ENCODE measurements at regions not wholly inside any gene's neighbourhood (a gene's known extent, or its start where the extent isn't known, plus 50 kb on each side); places are given as distances from the start of the nearest gene placed in this dataset.

GRCh38 chr16:16857012-16857411 lies 478.1 kb downstream of the NPIPA7 start:
- Mint-ChIP-seq H3K4me1 (peaks cover 6% of the 10 kb centered on the region), H3K36me3 (no peaks in the 10 kb centered on the region), H3K27me3 (ENCODE audit: low read depth) (no peaks in the 10 kb centered on the region), H3K4me3 (no peak overlapping the region), H3K9me3 (no peaks in the 10 kb centered on the region), H3K27ac (no peak overlapping the region)
- POLR2A ChIA-PET, result no interaction called here
- TF ChIP-seq IRF1 (CRISPR knock-in tag; IDR thresholded peaks at IDR 0.05), result no peak
- TF ChIP-seq ZMAT4 (CRISPR knock-in tag; IDR thresholded peaks at IDR 0.05), result no peak
- TF ChIP-seq KAT7 (CRISPR knock-in tag; IDR thresholded peaks at IDR 0.05; ENCODE audit: borderline replicate concordance), result no peak
- no peak for TF ChIP-seq SMAD4 (CRISPR knock-in tag; IDR thresholded peaks at IDR 0.05)
- no peak for TF ChIP-seq FOXP1 (CRISPR knock-in tag; IDR thresholded peaks at IDR 0.05; ENCODE audit: borderline replicate concordance)
- no peak for TF ChIP-seq MLX (CRISPR knock-in tag; IDR thresholded peaks at IDR 0.05)
- TF ChIP-seq ZNF671 (CRISPR knock-in tag; IDR thresholded peaks at IDR 0.05), result no peak
- no peak for TF ChIP-seq SMAD3 (CRISPR knock-in tag; IDR thresholded peaks at IDR 0.05; ENCODE audit: borderline replicate concordance)
- no peak for TF ChIP-seq MAX (CRISPR knock-in tag; IDR thresholded peaks at IDR 0.05)
- no peak for TF ChIP-seq ATF3 (CRISPR knock-in tag; conservative IDR thresholded peaks at IDR 0.05)
- no peak for TF ChIP-seq TP53 (CRISPR knock-in tag; IDR thresholded peaks at IDR 0.05)
- no peak for TF ChIP-seq FOXK1 (CRISPR knock-in tag; IDR thresholded peaks at IDR 0.05)
- no peak for TF ChIP-seq ZNF317 (CRISPR knock-in tag; IDR thresholded peaks at IDR 0.05; ENCODE audit: borderline replicate concordance, low read depth)
- TF ChIP-seq NR3C1 (CRISPR knock-in tag; conservative IDR thresholded peaks at IDR 0.05; ENCODE audit: low read depth), result no peak
- no peak for TF ChIP-seq ZNF396 (CRISPR knock-in tag; IDR thresholded peaks at IDR 0.05; ENCODE audit: borderline replicate concordance)
- TF ChIP-seq AFF4 (CRISPR knock-in tag; IDR thresholded peaks at IDR 0.05; ENCODE audit: borderline replicate concordance), result no peak
- no peak for TF ChIP-seq ZNF281 (CRISPR knock-in tag; IDR thresholded peaks at IDR 0.05)
- no peak for ATAC-seq
- CTCF ChIA-PET, result no interaction called here
- no peak for DNase-seq (ENCODE audit: low spot score)

Data from WTC11 (cell line).